Coronary artery (tissue), 2 donors: ENCODE measurements at regions not wholly inside any gene's neighbourhood (a gene's known extent, or its start where the extent isn't known, plus 50 kb on each side); places are given as distances from the start of the nearest gene placed in this dataset.

ENCODE experiments used
- DNase-seq: peaks from one replicate; pipeline ENCODE4 v3.0.0-alpha.2; 2017; ENCODE audit warnings: low spot score
- H3K27ac ChIP-seq, 2 donors: fragments of 200-600 bp; sonication (generic); one replicate each; pipeline ENCODE4 v1.5.1; 2016 to 2019
- H3K4me3 ChIP-seq: fragments of 200-600 bp; sonication (generic); 2 replicates; pipeline ENCODE4 v1.5.1; 2016; ENCODE audit warnings: mild to moderate bottlenecking, moderate library complexity
- TF ChIP-seq, protein P1 (sequence below): fragments of 200-600 bp; sonication (generic); IDR thresholded peaks from one replicate; pipeline ENCODE4 v1.5.1; 2019; ENCODE audit warnings: antibody characterized with exemption

GRCh38 chr14:27242874-27243273 lies 645.0 kb upstream of the NOVA1 start:
- Histone ChIP-seq H3K27ac (no peak overlapping the region), H3K4me3 (no peak overlapping the region)
- TF ChIP-seq, protein P1, sequence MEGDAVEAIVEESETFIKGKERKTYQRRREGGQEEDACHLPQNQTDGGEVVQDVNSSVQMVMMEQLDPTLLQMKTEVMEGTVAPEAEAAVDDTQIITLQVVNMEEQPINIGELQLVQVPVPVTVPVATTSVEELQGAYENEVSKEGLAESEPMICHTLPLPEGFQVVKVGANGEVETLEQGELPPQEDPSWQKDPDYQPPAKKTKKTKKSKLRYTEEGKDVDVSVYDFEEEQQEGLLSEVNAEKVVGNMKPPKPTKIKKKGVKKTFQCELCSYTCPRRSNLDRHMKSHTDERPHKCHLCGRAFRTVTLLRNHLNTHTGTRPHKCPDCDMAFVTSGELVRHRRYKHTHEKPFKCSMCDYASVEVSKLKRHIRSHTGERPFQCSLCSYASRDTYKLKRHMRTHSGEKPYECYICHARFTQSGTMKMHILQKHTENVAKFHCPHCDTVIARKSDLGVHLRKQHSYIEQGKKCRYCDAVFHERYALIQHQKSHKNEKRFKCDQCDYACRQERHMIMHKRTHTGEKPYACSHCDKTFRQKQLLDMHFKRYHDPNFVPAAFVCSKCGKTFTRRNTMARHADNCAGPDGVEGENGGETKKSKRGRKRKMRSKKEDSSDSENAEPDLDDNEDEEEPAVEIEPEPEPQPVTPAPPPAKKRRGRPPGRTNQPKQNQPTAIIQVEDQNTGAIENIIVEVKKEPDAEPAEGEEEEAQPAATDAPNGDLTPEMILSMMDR = no peak
- no peak for DNase-seq

GRCh38 chr14:27243365-27243764 lies 645.5 kb upstream of the NOVA1 start:
- DNase-seq = no peak
- TF ChIP-seq, protein P1 = no peak
- H3K27ac ChIP-seq = no peak overlapping the region
- H3K4me3 ChIP-seq = no peak overlapping the region

GRCh38 chr14:27245947-27246346 lies 648.1 kb upstream of the NOVA1 start:
- DNase-seq = no peak
- TF ChIP-seq, protein P1 = no peak

GRCh38 chr14:27253966-27254365 lies 656.1 kb upstream of the NOVA1 start:
- Histone ChIP-seq H3K27ac (no peak overlapping the region), H3K4me3 (no peak overlapping the region)
- TF ChIP-seq, protein P1 = no peak
- DNase-seq = no peak

More at GRCh38 chr14:27245947-27246346, 648.1 kb upstream of the NOVA1 start:
- no peak overlapping the region for H3K27ac ChIP-seq
- no peak overlapping the region for H3K4me3 ChIP-seq

GRCh38 chr14:27256805-27257204 lies 659.0 kb upstream of the NOVA1 start:
- no peak overlapping the region for H3K27ac ChIP-seq
- TF ChIP-seq, protein P1 = no peak
- H3K4me3 ChIP-seq = no peak overlapping the region
- no peak for DNase-seq

GRCh38 chr14:27267876-27268275 lies 670.0 kb upstream of the NOVA1 start:
- TF ChIP-seq, protein P1 = no peak
- no peak overlapping the region for H3K4me3 ChIP-seq
- no peak for DNase-seq
- H3K27ac ChIP-seq = no peak overlapping the region

DNA sequence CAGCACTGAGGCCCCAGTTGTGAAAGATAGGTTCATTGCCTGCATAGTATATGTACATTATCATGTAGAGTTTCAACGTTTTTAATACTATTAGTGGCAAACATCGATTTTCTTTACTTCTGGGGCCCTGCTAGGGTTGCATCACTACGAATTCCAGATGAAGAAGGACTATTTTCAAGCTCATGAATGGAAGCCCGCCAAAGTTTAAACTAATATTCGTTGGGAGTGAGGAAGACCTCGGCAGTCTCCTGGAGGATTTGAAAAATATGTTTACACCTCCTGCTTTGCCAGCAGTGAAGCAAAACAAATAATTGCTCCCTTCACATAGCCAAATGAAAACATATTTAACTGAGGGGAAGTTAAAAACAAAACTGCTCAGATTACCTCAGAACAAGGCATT lies 672.9 kb upstream of the NOVA1 start:
- H3K27ac ChIP-seq = no peak overlapping the region
- no peak for DNase-seq
- no peak overlapping the region for H3K4me3 ChIP-seq
- TF ChIP-seq, protein P1 = no peak
